Thyroid gland (tissue), 4 donors: ENCODE measurements at regions not wholly inside any gene's neighbourhood (a gene's known extent, or its start where the extent isn't known, plus 50 kb on each side); places are given as distances from the start of the nearest gene placed in this dataset.
"Not testable (repeated sequence)": the region's sequence is repeated elsewhere in the genome, so short reads cannot be mapped to it uniquely, and the experiment has no call there.

Experiments used
- DNase-seq, 2 donors: peaks; one replicate each; pipeline ENCODE4 v3.0.0-alpha.2; 2019
- H3K27ac ChIP-seq, 3 donors: fragments of 200-600 bp; sonication (generic); 1 replicate in 2 of 3; 2 replicates in 1 of 3; pipeline ENCODE4 v1.5.1; 2016 to 2019; ENCODE audit warnings: mild to moderate bottlenecking in 1 of 3, moderate library complexity in 1 of 3
- H3K27me3 ChIP-seq: fragments of 200-600 bp; sonication (generic); one replicate; pipeline ENCODE4 v1.5.1; 2019
- H3K36me3 ChIP-seq, 2 donors: fragments of 200-600 bp; sonication (generic); one replicate each; pipeline ENCODE4 v1.5.1; 2016 to 2019
- H3K4me1 ChIP-seq, 2 donors: fragments of 200-600 bp; sonication (generic); one replicate each; pipeline ENCODE4 v1.5.1; 2017 to 2019
- H3K4me3 ChIP-seq, 3 donors: fragments of 200-600 bp; sonication (generic); replicated peaks in 1 of 3; 1 replicate in 2 of 3; 2 replicates in 1 of 3; pipeline ENCODE4 v1.5.1; 2016; ENCODE audit warnings: mild to moderate bottlenecking in 1 of 3
- H3K9me3 ChIP-seq: fragments of 200-600 bp; sonication (generic); one replicate; pipeline ENCODE4 v1.5.1; 2017
- POLR2A ChIP-seq, 2 donors: fragments of 450-650 bp; IDR thresholded peaks; one replicate each; pipeline ENCODE4 v1.6.1; 2017; ENCODE audit warnings: antibody characterized with exemption in 2 of 2, mild to moderate bottlenecking in 2 of 2, moderate library complexity in 1 of 2
- WGBS, 2 donors: methylation state at CpG; one replicate each; pipeline ENCODE4 v1.1.5; 2017; 5-methylcytosine and 5-hydroxymethylcytosine counted together
- intact Hi-C: fragments of 100-400 bp; cut with DNase I; formaldehyde crosslinking; loops from one replicate; pipeline ENCODE4 v1.15.1; 2023
- TF ChIP-seq, protein P1 (sequence below), 6 experiments: fragments of 200-600 bp in 3 of 6; fragments of 450-650 bp in 3 of 6; sonication (generic) in 3 of 6; IDR thresholded peaks; one replicate each; pipeline ENCODE4 v1.5.1; 2016 to 2019; ENCODE audit warnings: antibody characterized with exemption in 6 of 6, mild to moderate bottlenecking in 2 of 6, inconsistent platforms in 1 of 6, moderate library complexity in 1 of 6

GRCh38 chr3:88863196-88863595 lies 244.2 kb upstream of the EPHA3 start:
- TF ChIP-seq POLR2A (IDR thresholded peaks at IDR 0.05) = no peak
- TF ChIP-seq, protein P1, sequence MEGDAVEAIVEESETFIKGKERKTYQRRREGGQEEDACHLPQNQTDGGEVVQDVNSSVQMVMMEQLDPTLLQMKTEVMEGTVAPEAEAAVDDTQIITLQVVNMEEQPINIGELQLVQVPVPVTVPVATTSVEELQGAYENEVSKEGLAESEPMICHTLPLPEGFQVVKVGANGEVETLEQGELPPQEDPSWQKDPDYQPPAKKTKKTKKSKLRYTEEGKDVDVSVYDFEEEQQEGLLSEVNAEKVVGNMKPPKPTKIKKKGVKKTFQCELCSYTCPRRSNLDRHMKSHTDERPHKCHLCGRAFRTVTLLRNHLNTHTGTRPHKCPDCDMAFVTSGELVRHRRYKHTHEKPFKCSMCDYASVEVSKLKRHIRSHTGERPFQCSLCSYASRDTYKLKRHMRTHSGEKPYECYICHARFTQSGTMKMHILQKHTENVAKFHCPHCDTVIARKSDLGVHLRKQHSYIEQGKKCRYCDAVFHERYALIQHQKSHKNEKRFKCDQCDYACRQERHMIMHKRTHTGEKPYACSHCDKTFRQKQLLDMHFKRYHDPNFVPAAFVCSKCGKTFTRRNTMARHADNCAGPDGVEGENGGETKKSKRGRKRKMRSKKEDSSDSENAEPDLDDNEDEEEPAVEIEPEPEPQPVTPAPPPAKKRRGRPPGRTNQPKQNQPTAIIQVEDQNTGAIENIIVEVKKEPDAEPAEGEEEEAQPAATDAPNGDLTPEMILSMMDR (IDR thresholded peaks at IDR 0.05) = no peak

GRCh38 chr3:88876724-88877123 lies 230.7 kb upstream of the EPHA3 start:
- WGBS, 2 donors = 94 to 97% methylated on average over 4 of the region's 4 CpGs
- Histone ChIP-seq H3K27me3 (no peaks in the 10 kb centered on the region), H3K4me3 (no peak overlapping the region), H3K9me3 (no peaks in the 10 kb centered on the region), H3K27ac (no peak overlapping the region), H3K4me1 (no peaks in the 10 kb centered on the region), H3K36me3 (no peaks in the 10 kb centered on the region)
- TF ChIP-seq POLR2A (IDR thresholded peaks at IDR 0.05) = no peak
- TF ChIP-seq, protein P1 (IDR thresholded peaks at IDR 0.05) = no peak
- intact Hi-C loops = no loop called here
- no peak for DNase-seq

More at GRCh38 chr3:88863196-88863595, 244.2 kb upstream of the EPHA3 start:
- intact Hi-C loops = no loop called here
- Histone ChIP-seq H3K27me3 (no peaks in the 10 kb centered on the region), H3K9me3 (no peaks in the 10 kb centered on the region), H3K36me3 (no peaks in the 10 kb centered on the region), H3K4me1 (no peaks in the 10 kb centered on the region), H3K27ac (no peak overlapping the region), H3K4me3 (no peak overlapping the region)
- WGBS, 2 donors = 87 to 88% methylated on average over 3 of the region's 3 CpGs
- DNase-seq = no peak

- no peaks in the 10 kb centered on the region for H3K4me1 ChIP-seq
- H3K27ac ChIP-seq = no peak overlapping the region
- TF ChIP-seq, protein P1 (IDR thresholded peaks at IDR 0.05) = no peak
- TF ChIP-seq POLR2A (IDR thresholded peaks at IDR 0.05) = no peak
- no peaks in the 10 kb centered on the region for H3K27me3 ChIP-seq
- H3K9me3 ChIP-seq = no peaks in the 10 kb centered on the region
- 80 to 94% methylated on average over 3 of the region's 3 CpGs for WGBS, 2 donors
- H3K36me3 ChIP-seq = no peaks in the 10 kb centered on the region
- intact Hi-C loops = no loop called here
- no peak overlapping the region for H3K4me3 ChIP-seq
- DNase-seq = no peak
Observed at GRCh38 chr3:88879905-88880304, 227.5 kb upstream of the EPHA3 start.

DNA sequence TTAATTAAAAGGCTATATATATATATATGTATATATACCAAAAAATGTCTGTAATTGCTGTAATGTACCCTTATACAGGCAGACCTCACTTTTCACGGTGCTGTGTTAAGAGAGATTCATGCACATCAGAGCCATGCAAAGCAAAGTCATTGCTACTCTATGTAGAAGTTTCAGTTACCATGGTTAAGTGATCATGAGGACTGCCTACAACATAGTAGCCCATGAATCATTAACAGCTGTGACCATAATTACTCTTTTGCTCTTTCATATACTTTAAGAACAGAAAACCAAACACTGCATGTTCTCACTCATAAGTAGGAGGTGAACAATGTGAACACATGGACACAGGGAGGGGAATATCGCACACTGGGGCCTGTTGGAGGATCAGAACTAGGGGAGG lies 225.3 kb upstream of the EPHA3 start:
- no peak overlapping the region for H3K4me3 ChIP-seq
- no peak overlapping the region for H3K27ac ChIP-seq
- no peaks in the 10 kb centered on the region for H3K9me3 ChIP-seq
- H3K36me3 ChIP-seq = no peaks in the 10 kb centered on the region
- no peaks in the 10 kb centered on the region for H3K4me1 ChIP-seq
- no peak for TF ChIP-seq POLR2A (IDR thresholded peaks at IDR 0.05)
- TF ChIP-seq, protein P1 (IDR thresholded peaks at IDR 0.05) = no peak
- no peak for DNase-seq
- intact Hi-C loops = no loop called here
- H3K27me3 ChIP-seq = no peaks in the 10 kb centered on the region
- 89 to 96% methylated on average over 2 of the region's 2 CpGs for WGBS, 2 donors

- intact Hi-C loops, H3K9me3 ChIP-seq, H3K27ac ChIP-seq, H3K4me1 ChIP-seq, H3K36me3 ChIP-seq, H3K4me3 ChIP-seq, H3K27me3 ChIP-seq, DNase-seq: not testable (repeated sequence)
- WGBS, 2 donors = 85 to 97% methylated on average over 12 of the region's 12 CpGs
Observed at GRCh38 chr3:88886624-88887023, 220.8 kb upstream of the EPHA3 start.

DNA sequence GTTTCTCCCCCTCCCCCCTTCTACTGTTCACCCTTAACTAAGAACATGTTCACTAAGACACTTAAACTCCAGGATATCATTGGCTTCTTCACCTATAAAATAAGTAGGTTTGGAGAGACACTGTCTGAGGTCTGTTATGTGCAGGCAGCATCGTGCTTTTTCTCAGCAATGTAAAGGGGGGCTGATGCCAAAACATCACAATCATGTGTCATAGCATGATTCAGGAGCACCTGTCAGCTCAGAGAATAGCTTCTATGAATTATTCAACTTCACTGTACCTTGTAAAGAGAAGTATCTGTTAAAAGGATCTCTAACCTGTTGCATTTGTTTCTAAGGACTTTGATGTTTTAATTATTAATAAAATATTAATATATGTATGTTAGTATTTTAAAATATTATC lies 211.4 kb upstream of the EPHA3 start:
- H3K4me3 ChIP-seq = no peak overlapping the region
- DNase-seq = no peak
- H3K9me3 ChIP-seq = no peaks in the 10 kb centered on the region
- intact Hi-C loops = no loop called here
- H3K27ac ChIP-seq = no peak overlapping the region
- 71 to 95% methylated on average over 1 of the region's 1 CpG for WGBS, 2 donors
- no peak for TF ChIP-seq POLR2A (IDR thresholded peaks at IDR 0.05)
- TF ChIP-seq, protein P1 (IDR thresholded peaks at IDR 0.05) = no peak
- no peaks in the 10 kb centered on the region for H3K4me1 ChIP-seq
- H3K36me3 ChIP-seq = no peaks in the 10 kb centered on the region
- H3K27me3 ChIP-seq = no peaks in the 10 kb centered on the region
